ENCODE measurements at regions not wholly inside any gene's neighbourhood (a gene's known extent, or its start where the extent isn't known, plus 50 kb on each side); places are given as distances from the start of the nearest gene placed in this dataset.

- Histone ChIP-seq H3K9ac (ENCODE audit: low read length) (no peak overlapping the region), H3K4me2 (ENCODE audit: low read depth, low read length) (no peak overlapping the region), H3K4me3 (ENCODE audit: low read length) (no peak overlapping the region), H3K27ac (ENCODE audit: low read length) (no peak overlapping the region), H3K27me3 (replicated peaks; ENCODE audit: insufficient read depth, low read length) (no peaks in the 10 kb centered on the region), H2AFZ (ENCODE audit: low read length) (no peak overlapping the region), H3K79me2 (ENCODE audit: low read length) (no peaks in the 10 kb centered on the region), H3K9me2 (replicated peaks; ENCODE audit: insufficient read depth, low read length) (no peaks in the 10 kb centered on the region), H3K4me1 (ENCODE audit: low read length) (peaks cover 13% of the 10 kb centered on the region), H3K36me3 (replicated peaks; ENCODE audit: insufficient read depth, low read length) (no peaks in the 10 kb centered on the region), H4K20me1 (ENCODE audit: insufficient read depth, low read length) (no peaks in the 10 kb centered on the region), H3K9me3 (replicated peaks; ENCODE audit: insufficient read depth, low read length) (no peaks in the 10 kb centered on the region), H3F3A (ENCODE audit: insufficient read depth, low read length) (no peaks in the 10 kb centered on the region)
- TF ChIP-seq EZH2 (optimal IDR thresholded peaks at IDR 0.05; ENCODE audit: low read depth, low read length): no peak
- no peak for TF ChIP-seq EZH2phosphoT487 (IDR thresholded peaks at IDR 0.05; ENCODE audit: low read length)
- TF ChIP-seq CTCF (IDR thresholded peaks at IDR 0.05; ENCODE audit: low read length): no peak
- no peak for DNase-seq
Measured at GRCh38 chr2:150876251-150876950, 385.3 kb downstream of the RBM43 start.

GRCh38 chr2:150873396-150873772 is 385.9 kb upstream of the RND3 start:
- no peak for TF ChIP-seq CTCF (IDR thresholded peaks at IDR 0.05; ENCODE audit: low read length)
- no peak for TF ChIP-seq EZH2phosphoT487 (IDR thresholded peaks at IDR 0.05; ENCODE audit: low read length)
- no peak for TF ChIP-seq EZH2 (optimal IDR thresholded peaks at IDR 0.05; ENCODE audit: low read depth, low read length)
- Histone ChIP-seq H3F3A (ENCODE audit: insufficient read depth, low read length) (no peaks in the 10 kb centered on the region), H4K20me1 (ENCODE audit: insufficient read depth, low read length) (no peaks in the 10 kb centered on the region), H3K4me2 (ENCODE audit: low read depth, low read length) (no peak overlapping the region), H3K9me2 (replicated peaks; ENCODE audit: insufficient read depth, low read length) (no peaks in the 10 kb centered on the region), H3K27ac (ENCODE audit: low read length) (no peak overlapping the region), H3K9ac (ENCODE audit: low read length) (no peak overlapping the region), H2AFZ (ENCODE audit: low read length) (no peak overlapping the region), H3K27me3 (replicated peaks; ENCODE audit: insufficient read depth, low read length) (no peaks in the 10 kb centered on the region), H3K9me3 (replicated peaks; ENCODE audit: insufficient read depth, low read length) (no peaks in the 10 kb centered on the region), H3K79me2 (ENCODE audit: low read length) (no peaks in the 10 kb centered on the region), H3K36me3 (replicated peaks; ENCODE audit: insufficient read depth, low read length) (no peaks in the 10 kb centered on the region), H3K4me1 (ENCODE audit: low read length) (peaks cover 13% of the 10 kb centered on the region), H3K4me3 (ENCODE audit: low read length) (no peak overlapping the region)
- no peak for DNase-seq

GRCh38 chr2:150872756-150873395 is 385.4 kb upstream of the RND3 start:
- Histone ChIP-seq H2AFZ (ENCODE audit: low read length) (no peak overlapping the region), H3K4me2 (ENCODE audit: low read depth, low read length) (no peak overlapping the region)
- DNase-seq: no peak

More at GRCh38 chr2:150872756-150873395, 385.4 kb upstream of the RND3 start:
- Histone ChIP-seq H3K36me3 (replicated peaks; ENCODE audit: insufficient read depth, low read length) (no peaks in the 10 kb centered on the region), H3K9me2 (replicated peaks; ENCODE audit: insufficient read depth, low read length) (no peaks in the 10 kb centered on the region), H3F3A (ENCODE audit: insufficient read depth, low read length) (no peaks in the 10 kb centered on the region), H3K9me3 (replicated peaks; ENCODE audit: insufficient read depth, low read length) (no peaks in the 10 kb centered on the region), H3K4me3 (ENCODE audit: low read length) (no peak overlapping the region), H3K27me3 (replicated peaks; ENCODE audit: insufficient read depth, low read length) (no peaks in the 10 kb centered on the region), H3K4me1 (ENCODE audit: low read length) (peaks cover 13% of the 10 kb centered on the region), H3K27ac (ENCODE audit: low read length) (no peak overlapping the region), H3K9ac (ENCODE audit: low read length) (no peak overlapping the region), H3K79me2 (ENCODE audit: low read length) (no peaks in the 10 kb centered on the region), H4K20me1 (ENCODE audit: insufficient read depth, low read length) (no peaks in the 10 kb centered on the region)
- TF ChIP-seq EZH2phosphoT487 (IDR thresholded peaks at IDR 0.05; ENCODE audit: low read length): no peak
- TF ChIP-seq EZH2 (optimal IDR thresholded peaks at IDR 0.05; ENCODE audit: low read depth, low read length): no peak
- no peak for TF ChIP-seq CTCF (IDR thresholded peaks at IDR 0.05; ENCODE audit: low read length)
